ENCODE measurements at regions not wholly inside any gene's neighbourhood (a gene's known extent, or its start where the extent isn't known, plus 50 kb on each side); places are given as distances from the start of the nearest gene placed in this dataset.

- H3K27me3 Mint-ChIP-seq (ENCODE audit: unreplicated experiment) = no peaks in the 10 kb centered on the region
- no peak overlapping the region for H3K4me3 Mint-ChIP-seq (ENCODE audit: low read depth, unreplicated experiment)
- H3K9me3 Mint-ChIP-seq (ENCODE audit: low read depth, unreplicated experiment) = no peaks in the 10 kb centered on the region
Measured at GRCh38 chr7:113764401-113765035, 154.3 kb downstream of the PPP1R3A start.

GRCh38 chr7:113763226-113763625, 155.6 kb downstream of the PPP1R3A start:
- no peaks in the 10 kb centered on the region for H3K9me3 Mint-ChIP-seq (ENCODE audit: low read depth, unreplicated experiment)
- no peaks in the 10 kb centered on the region for H3K36me3 Mint-ChIP-seq (ENCODE audit: insufficient read depth, unreplicated experiment)
- H3K27me3 Mint-ChIP-seq (ENCODE audit: unreplicated experiment) = no peaks in the 10 kb centered on the region
- CTCF ChIA-PET = no interaction called here
- no TSS peak for BruUV-seq (replicated peaks)
- no peak overlapping the region for H3K27ac Mint-ChIP-seq (ENCODE audit: unreplicated experiment)
- no peak overlapping the region for H3K4me3 Mint-ChIP-seq (ENCODE audit: low read depth, unreplicated experiment)
- intact Hi-C loops (cut with micrococcal nuclease; ENCODE audit: unreplicated experiment) = no loop called here
- no peaks in the 10 kb centered on the region for H3K4me1 Mint-ChIP-seq (ENCODE audit: low read depth, unreplicated experiment)
- TF ChIP-seq CTCF (IDR thresholded peaks at IDR 0.05; ENCODE audit: unreplicated experiment) = no peak
- DNase-seq = no peak

More at GRCh38 chr7:113764401-113765035, 154.3 kb downstream of the PPP1R3A start:
- BruUV-seq (replicated peaks) = no TSS peak
- Mint-ChIP-seq H3K27ac (ENCODE audit: unreplicated experiment) (no peak overlapping the region), H3K4me1 (ENCODE audit: low read depth, unreplicated experiment) (no peaks in the 10 kb centered on the region), H3K36me3 (ENCODE audit: insufficient read depth, unreplicated experiment) (no peaks in the 10 kb centered on the region)
- CTCF ChIA-PET = no interaction called here
- no peak for TF ChIP-seq CTCF (IDR thresholded peaks at IDR 0.05; ENCODE audit: unreplicated experiment)
- intact Hi-C loops (cut with micrococcal nuclease; ENCODE audit: unreplicated experiment) = no loop called here
- DNase-seq = no peak

- Mint-ChIP-seq H3K36me3 (ENCODE audit: insufficient read depth, unreplicated experiment) (no peaks in the 10 kb centered on the region), H3K4me3 (ENCODE audit: low read depth, unreplicated experiment) (no peak overlapping the region), H3K27ac (ENCODE audit: unreplicated experiment) (no peak overlapping the region), H3K4me1 (ENCODE audit: low read depth, unreplicated experiment) (no peaks in the 10 kb centered on the region), H3K27me3 (ENCODE audit: unreplicated experiment) (no peaks in the 10 kb centered on the region), H3K9me3 (ENCODE audit: low read depth, unreplicated experiment) (peaks cover 3% of the 10 kb centered on the region)
- no peak for TF ChIP-seq CTCF (IDR thresholded peaks at IDR 0.05; ENCODE audit: unreplicated experiment)
- BruUV-seq (replicated peaks) = no TSS peak
- intact Hi-C loops (cut with micrococcal nuclease; ENCODE audit: unreplicated experiment) = no loop called here
- CTCF ChIA-PET = no interaction called here
- no peak for DNase-seq
Measured at GRCh38 chr7:113756250-113756649, 162.6 kb downstream of the PPP1R3A start.

GRCh38 chr7:113752689-113753088, 166.1 kb downstream of the PPP1R3A start:
- intact Hi-C loops (cut with micrococcal nuclease; ENCODE audit: unreplicated experiment) = no loop called here
- CTCF ChIA-PET = no interaction called here
- no peak overlapping the region for H3K27ac Mint-ChIP-seq (ENCODE audit: unreplicated experiment)
- no peaks in the 10 kb centered on the region for H3K27me3 Mint-ChIP-seq (ENCODE audit: unreplicated experiment)
- BruUV-seq (replicated peaks) = no TSS peak
- no peak for DNase-seq
- no peaks in the 10 kb centered on the region for H3K36me3 Mint-ChIP-seq (ENCODE audit: insufficient read depth, unreplicated experiment)
- peaks cover 3% of the 10 kb centered on the region for H3K9me3 Mint-ChIP-seq (ENCODE audit: low read depth, unreplicated experiment)
- TF ChIP-seq CTCF (IDR thresholded peaks at IDR 0.05; ENCODE audit: unreplicated experiment) = no peak
- H3K4me1 Mint-ChIP-seq (ENCODE audit: low read depth, unreplicated experiment) = no peaks in the 10 kb centered on the region
- no peak overlapping the region for H3K4me3 Mint-ChIP-seq (ENCODE audit: low read depth, unreplicated experiment)

Measured in Calu3 (cell line).